SU-DHL-6 (cell line): ENCODE measurements at regions not wholly inside any gene's neighbourhood (a gene's known extent, or its start where the extent isn't known, plus 50 kb on each side); places are given as distances from the start of the nearest gene placed in this dataset.

Experiments used
- H2AFZ ChIP-seq: fragments of 200-600 bp; sonication (generic); 2 replicates; pipeline ENCODE4 v1.6.1; 2014; ENCODE audit warnings: low read depth, mild to moderate bottlenecking, moderate library complexity, mixed read lengths, antibody characterized with exemption, low read length; ENCODE audit not compliant: severe bottlenecking
- H3F3A ChIP-seq: fragments of 200-600 bp; shearing (Covaris generic); 2 replicates; pipeline ENCODE4 v1.6.0; 2016; ENCODE audit warnings: antibody characterized with exemption, mild to moderate bottlenecking; ENCODE audit not compliant: insufficient read depth
- H3K27ac ChIP-seq: fragments of 200-600 bp; sonication (generic); 2 replicates; pipeline ENCODE4 v1.5.1; 2016; ENCODE audit warnings: low read depth, mild to moderate bottlenecking, low read length, moderate library complexity, mixed read lengths
- H3K27me3 ChIP-seq: fragments of 200-600 bp; sonication (generic), shearing (Covaris generic); 2 replicates; pipeline ENCODE4 v1.6.0; 2014; ENCODE audit warnings: mild to moderate bottlenecking, low read length
- H3K36me3 ChIP-seq: fragments of 200-600 bp; sonication (generic); 2 replicates; pipeline ENCODE4 v1.6.1; 2014; ENCODE audit warnings: mild to moderate bottlenecking, low read length, mixed read lengths
- H3K4me2 ChIP-seq: fragments of 300-600, 200-600 bp; shearing (Covaris generic), sonication (generic); 2 replicates; pipeline ENCODE4 v1.6.0; 2014; ENCODE audit warnings: low read length, low read depth, mild to moderate bottlenecking; ENCODE audit not compliant: poor library complexity, severe bottlenecking
- H3K4me3 ChIP-seq: fragments of 200-600 bp; sonication (generic); 2 replicates; pipeline ENCODE4 v1.5.1; 2014; ENCODE audit warnings: antibody characterized with exemption, low read length, mild to moderate bottlenecking, mixed read lengths; ENCODE audit not compliant: insufficient read depth, poor library complexity, severe bottlenecking
- H3K79me2 ChIP-seq: fragments of 200-600 bp; sonication (generic); 2 replicates; pipeline ENCODE4 v1.6.1; 2014; ENCODE audit warnings: mild to moderate bottlenecking, low read length, moderate library complexity; ENCODE audit not compliant: insufficient read depth
- H3K9ac ChIP-seq: fragments of 200-600 bp; sonication (generic); 2 replicates; pipeline ENCODE4 v1.7.0; 2014; ENCODE audit warnings: mild to moderate bottlenecking, low read length
- H3K9me2 ChIP-seq: fragments of 200-600 bp; sonication (generic); replicated peaks from 2 replicates; pipeline ENCODE4 v1.6.1; 2014; ENCODE audit warnings: low read length; ENCODE audit not compliant: insufficient read depth
- H3K9me3 ChIP-seq: fragments of 200-600 bp; sonication (generic); 2 replicates; pipeline ENCODE4 v1.6.1; 2014; ENCODE audit warnings: low read length, mixed read lengths; ENCODE audit not compliant: insufficient read depth
- H4K20me1 ChIP-seq: fragments of 200-600 bp; sonication (generic); 2 replicates; pipeline ENCODE4 v1.6.1; 2014; ENCODE audit warnings: low read depth, mild to moderate bottlenecking, antibody characterized with exemption, low read length, moderate library complexity, mixed read lengths
- EZH2phosphoT487 ChIP-seq: fragments of 200-600 bp; sonication (generic), shearing (Covaris generic); conservative IDR thresholded peaks from 2 replicates; pipeline ENCODE4 v1.6.1; 2018; ENCODE audit warnings: mild to moderate bottlenecking, antibody characterized with exemption, low read length, moderate library complexity, mixed read lengths
- TF ChIP-seq, protein P1 (sequence below): fragments of 200-600 bp; sonication (generic); IDR thresholded peaks from one replicate; pipeline ENCODE4 v1.5.1; 2017; ENCODE audit warnings: antibody characterized with exemption, mild to moderate bottlenecking, low read length, moderate library complexity; ENCODE audit not compliant: insufficient read depth, poor library complexity, severe bottlenecking

GRCh38 chr20:52804497-52805295 is 167.5 kb upstream of the TSHZ2 start:
- no peaks in the 10 kb centered on the region for H4K20me1 ChIP-seq
- no peak overlapping the region for H3K9ac ChIP-seq
- no peaks in the 10 kb centered on the region for H3K9me3 ChIP-seq
- no peaks in the 10 kb centered on the region for H3F3A ChIP-seq
- H3K4me2 ChIP-seq, result no peak overlapping the region
- no peaks in the 10 kb centered on the region for H3K9me2 ChIP-seq
- H3K27me3 ChIP-seq, result no peaks in the 10 kb centered on the region
- TF ChIP-seq, protein P1, sequence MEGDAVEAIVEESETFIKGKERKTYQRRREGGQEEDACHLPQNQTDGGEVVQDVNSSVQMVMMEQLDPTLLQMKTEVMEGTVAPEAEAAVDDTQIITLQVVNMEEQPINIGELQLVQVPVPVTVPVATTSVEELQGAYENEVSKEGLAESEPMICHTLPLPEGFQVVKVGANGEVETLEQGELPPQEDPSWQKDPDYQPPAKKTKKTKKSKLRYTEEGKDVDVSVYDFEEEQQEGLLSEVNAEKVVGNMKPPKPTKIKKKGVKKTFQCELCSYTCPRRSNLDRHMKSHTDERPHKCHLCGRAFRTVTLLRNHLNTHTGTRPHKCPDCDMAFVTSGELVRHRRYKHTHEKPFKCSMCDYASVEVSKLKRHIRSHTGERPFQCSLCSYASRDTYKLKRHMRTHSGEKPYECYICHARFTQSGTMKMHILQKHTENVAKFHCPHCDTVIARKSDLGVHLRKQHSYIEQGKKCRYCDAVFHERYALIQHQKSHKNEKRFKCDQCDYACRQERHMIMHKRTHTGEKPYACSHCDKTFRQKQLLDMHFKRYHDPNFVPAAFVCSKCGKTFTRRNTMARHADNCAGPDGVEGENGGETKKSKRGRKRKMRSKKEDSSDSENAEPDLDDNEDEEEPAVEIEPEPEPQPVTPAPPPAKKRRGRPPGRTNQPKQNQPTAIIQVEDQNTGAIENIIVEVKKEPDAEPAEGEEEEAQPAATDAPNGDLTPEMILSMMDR, result no peak
- no peak for TF ChIP-seq EZH2phosphoT487
- H3K36me3 ChIP-seq, result no peaks in the 10 kb centered on the region
- H3K79me2 ChIP-seq, result no peaks in the 10 kb centered on the region
- no peak overlapping the region for H3K4me3 ChIP-seq
- no peak overlapping the region for H3K27ac ChIP-seq
- no peak overlapping the region for H2AFZ ChIP-seq

DNA sequence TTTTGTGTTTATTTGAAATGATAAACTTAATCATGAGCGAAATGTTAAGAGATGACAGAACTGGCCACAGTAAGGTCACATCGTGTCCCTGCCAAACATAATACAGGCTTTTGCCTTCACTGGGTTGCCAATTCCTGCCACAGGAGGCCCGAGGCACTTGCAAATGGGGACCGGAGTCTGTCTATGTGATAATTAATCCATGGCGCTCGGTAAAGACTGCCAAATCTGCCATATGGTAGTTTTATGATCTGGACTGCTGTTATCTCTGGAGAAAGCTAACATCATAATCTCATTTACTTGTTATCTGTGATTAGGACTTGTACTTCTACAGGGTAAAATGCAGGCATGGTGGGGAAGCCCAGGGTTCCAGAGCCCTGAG is 170.5 kb upstream of the TSHZ2 start:
- H3F3A ChIP-seq, result no peaks in the 10 kb centered on the region
- no peak for TF ChIP-seq EZH2phosphoT487
- TF ChIP-seq, protein P1, result no peak
- H3K36me3 ChIP-seq, result no peaks in the 10 kb centered on the region
- no peaks in the 10 kb centered on the region for H3K9me3 ChIP-seq
- no peak overlapping the region for H3K4me3 ChIP-seq
- no peaks in the 10 kb centered on the region for H4K20me1 ChIP-seq
- no peak overlapping the region for H3K4me2 ChIP-seq
- H3K9me2 ChIP-seq, result no peaks in the 10 kb centered on the region
- no peaks in the 10 kb centered on the region for H3K27me3 ChIP-seq
- no peak overlapping the region for H3K9ac ChIP-seq
- no peak overlapping the region for H3K27ac ChIP-seq
- no peak overlapping the region for H2AFZ ChIP-seq
- no peaks in the 10 kb centered on the region for H3K79me2 ChIP-seq

DNA sequence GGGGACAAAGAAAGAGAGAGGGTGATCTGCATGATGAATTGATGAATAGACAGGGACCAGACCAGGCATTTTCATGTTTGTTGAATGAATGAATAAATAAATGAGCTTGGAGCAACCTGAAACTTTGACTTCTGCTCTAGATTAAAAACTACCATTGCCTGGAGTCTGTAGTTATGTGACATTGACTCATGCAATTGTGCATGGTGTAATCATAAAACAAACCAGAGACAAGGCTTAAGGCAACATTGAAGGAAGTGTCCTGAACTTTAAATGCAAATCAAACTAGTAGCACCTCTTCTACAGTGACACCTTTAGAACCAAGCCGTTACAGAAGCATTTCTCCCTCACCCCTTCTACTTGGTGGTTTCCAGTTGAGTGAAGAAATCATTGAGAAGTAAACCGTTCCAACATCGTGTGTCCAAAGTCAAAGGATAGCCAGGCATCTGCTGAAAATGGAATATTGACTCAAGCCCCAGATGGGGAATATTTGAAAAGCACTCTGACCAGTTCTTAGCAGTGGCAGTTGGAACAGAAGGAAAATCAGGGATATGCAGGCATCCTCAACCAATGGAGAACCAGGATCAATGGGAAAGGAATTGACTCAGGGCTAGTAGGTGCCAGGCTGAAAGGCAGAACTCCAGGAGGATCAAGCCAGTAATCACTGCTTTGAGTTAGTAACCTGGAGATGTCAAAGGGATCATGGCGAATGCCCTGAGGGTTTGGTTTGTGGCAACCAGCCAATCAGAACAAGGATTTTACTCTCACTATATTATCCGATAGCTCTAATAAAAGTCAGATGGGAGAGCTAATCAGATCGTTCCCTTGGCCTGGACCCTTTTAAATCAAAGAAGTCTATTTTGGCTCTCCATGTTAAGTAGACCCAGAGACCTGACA is 171.2 kb upstream of the TSHZ2 start:
- no peak overlapping the region for H3K4me3 ChIP-seq
- H3K79me2 ChIP-seq, result no peaks in the 10 kb centered on the region
- no peaks in the 10 kb centered on the region for H3F3A ChIP-seq
- no peak overlapping the region for H2AFZ ChIP-seq
- no peaks in the 10 kb centered on the region for H3K36me3 ChIP-seq
- H3K27ac ChIP-seq, result no peak overlapping the region
- TF ChIP-seq, protein P1, result no peak
- TF ChIP-seq EZH2phosphoT487, result no peak
- H3K9me3 ChIP-seq, result no peaks in the 10 kb centered on the region
- H3K9me2 ChIP-seq, result no peaks in the 10 kb centered on the region
- H3K4me2 ChIP-seq, result no peak overlapping the region
- H4K20me1 ChIP-seq, result no peaks in the 10 kb centered on the region
- H3K9ac ChIP-seq, result no peak overlapping the region
- H3K27me3 ChIP-seq, result no peaks in the 10 kb centered on the region
